ENCODE measurements at regions not wholly inside any gene's neighbourhood (a gene's known extent, or its start where the extent isn't known, plus 50 kb on each side); places are given as distances from the start of the nearest gene placed in this dataset.
A peak's percentile ranks its signal among the peaks of the same experiment; 100 is the strongest.

DNA sequence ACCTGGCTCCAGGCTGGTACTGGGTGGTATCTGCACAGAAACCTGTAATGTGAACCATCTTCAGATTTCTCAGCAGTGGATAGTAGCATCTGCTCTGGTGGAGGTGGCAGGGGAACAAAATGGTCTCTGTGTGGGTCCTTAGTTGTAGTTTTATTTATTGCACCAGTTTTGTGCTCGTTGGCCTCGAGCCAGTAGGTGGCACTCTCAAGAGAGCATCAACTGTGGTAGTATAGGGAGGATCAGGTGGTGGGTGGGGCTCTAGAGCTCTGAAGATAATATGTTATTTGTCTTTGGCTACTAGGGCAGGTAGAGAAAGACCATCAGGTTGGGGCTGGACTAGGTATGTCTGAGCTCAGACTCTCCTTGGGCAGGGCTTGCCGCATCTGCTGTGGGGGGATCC, 254.0 kb upstream of the GPR149 start:
- Mint-ChIP-seq H3K4me1 (peaks cover 13% of the 10 kb centered on the region), H3K27ac (peak overlapping the region; percentile 61; the same call in 1 of the 2 replicates), H3K36me3 (no peaks in the 10 kb centered on the region), H3K4me3 (no peak overlapping the region), H3K27me3 (ENCODE audit: low read depth) (no peaks in the 10 kb centered on the region), H3K9me3 (peaks cover 8% of the 10 kb centered on the region; the same call in 1 of the 2 replicates)
- TF ChIP-seq, protein P1, sequence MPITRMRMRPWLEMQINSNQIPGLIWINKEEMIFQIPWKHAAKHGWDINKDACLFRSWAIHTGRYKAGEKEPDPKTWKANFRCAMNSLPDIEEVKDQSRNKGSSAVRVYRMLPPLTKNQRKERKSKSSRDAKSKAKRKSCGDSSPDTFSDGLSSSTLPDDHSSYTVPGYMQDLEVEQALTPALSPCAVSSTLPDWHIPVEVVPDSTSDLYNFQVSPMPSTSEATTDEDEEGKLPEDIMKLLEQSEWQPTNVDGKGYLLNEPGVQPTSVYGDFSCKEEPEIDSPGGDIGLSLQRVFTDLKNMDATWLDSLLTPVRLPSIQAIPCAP (CRISPR knock-in tag; IDR thresholded peaks at IDR 0.05): no peak
- no peak for TF ChIP-seq IRF2 (CRISPR knock-in tag; IDR thresholded peaks at IDR 0.05; ENCODE audit: borderline replicate concordance, low read depth)
- TF ChIP-seq JAZF1 (CRISPR knock-in tag; IDR thresholded peaks at IDR 0.05): no peak
- TF ChIP-seq ZNF121 (CRISPR knock-in tag; IDR thresholded peaks at IDR 0.05): no peak
- TF ChIP-seq ZNF232 (CRISPR knock-in tag; IDR thresholded peaks at IDR 0.05): no peak
- TF ChIP-seq SP1 (CRISPR knock-in tag; conservative IDR thresholded peaks at IDR 0.05): no peak
- TF ChIP-seq, protein P2, sequence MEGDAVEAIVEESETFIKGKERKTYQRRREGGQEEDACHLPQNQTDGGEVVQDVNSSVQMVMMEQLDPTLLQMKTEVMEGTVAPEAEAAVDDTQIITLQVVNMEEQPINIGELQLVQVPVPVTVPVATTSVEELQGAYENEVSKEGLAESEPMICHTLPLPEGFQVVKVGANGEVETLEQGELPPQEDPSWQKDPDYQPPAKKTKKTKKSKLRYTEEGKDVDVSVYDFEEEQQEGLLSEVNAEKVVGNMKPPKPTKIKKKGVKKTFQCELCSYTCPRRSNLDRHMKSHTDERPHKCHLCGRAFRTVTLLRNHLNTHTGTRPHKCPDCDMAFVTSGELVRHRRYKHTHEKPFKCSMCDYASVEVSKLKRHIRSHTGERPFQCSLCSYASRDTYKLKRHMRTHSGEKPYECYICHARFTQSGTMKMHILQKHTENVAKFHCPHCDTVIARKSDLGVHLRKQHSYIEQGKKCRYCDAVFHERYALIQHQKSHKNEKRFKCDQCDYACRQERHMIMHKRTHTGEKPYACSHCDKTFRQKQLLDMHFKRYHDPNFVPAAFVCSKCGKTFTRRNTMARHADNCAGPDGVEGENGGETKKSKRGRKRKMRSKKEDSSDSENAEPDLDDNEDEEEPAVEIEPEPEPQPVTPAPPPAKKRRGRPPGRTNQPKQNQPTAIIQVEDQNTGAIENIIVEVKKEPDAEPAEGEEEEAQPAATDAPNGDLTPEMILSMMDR (IDR thresholded peaks at IDR 0.05): peak; percentile 17; the same call in 1 of the 2 replicates
- no peak for TF ChIP-seq ZBTB21 (CRISPR knock-in tag; IDR thresholded peaks at IDR 0.05; ENCODE audit: borderline replicate concordance)
- no peak for TF ChIP-seq ESRRA (CRISPR knock-in tag; IDR thresholded peaks at IDR 0.05; ENCODE audit: borderline replicate concordance)
- TF ChIP-seq, protein P3, sequence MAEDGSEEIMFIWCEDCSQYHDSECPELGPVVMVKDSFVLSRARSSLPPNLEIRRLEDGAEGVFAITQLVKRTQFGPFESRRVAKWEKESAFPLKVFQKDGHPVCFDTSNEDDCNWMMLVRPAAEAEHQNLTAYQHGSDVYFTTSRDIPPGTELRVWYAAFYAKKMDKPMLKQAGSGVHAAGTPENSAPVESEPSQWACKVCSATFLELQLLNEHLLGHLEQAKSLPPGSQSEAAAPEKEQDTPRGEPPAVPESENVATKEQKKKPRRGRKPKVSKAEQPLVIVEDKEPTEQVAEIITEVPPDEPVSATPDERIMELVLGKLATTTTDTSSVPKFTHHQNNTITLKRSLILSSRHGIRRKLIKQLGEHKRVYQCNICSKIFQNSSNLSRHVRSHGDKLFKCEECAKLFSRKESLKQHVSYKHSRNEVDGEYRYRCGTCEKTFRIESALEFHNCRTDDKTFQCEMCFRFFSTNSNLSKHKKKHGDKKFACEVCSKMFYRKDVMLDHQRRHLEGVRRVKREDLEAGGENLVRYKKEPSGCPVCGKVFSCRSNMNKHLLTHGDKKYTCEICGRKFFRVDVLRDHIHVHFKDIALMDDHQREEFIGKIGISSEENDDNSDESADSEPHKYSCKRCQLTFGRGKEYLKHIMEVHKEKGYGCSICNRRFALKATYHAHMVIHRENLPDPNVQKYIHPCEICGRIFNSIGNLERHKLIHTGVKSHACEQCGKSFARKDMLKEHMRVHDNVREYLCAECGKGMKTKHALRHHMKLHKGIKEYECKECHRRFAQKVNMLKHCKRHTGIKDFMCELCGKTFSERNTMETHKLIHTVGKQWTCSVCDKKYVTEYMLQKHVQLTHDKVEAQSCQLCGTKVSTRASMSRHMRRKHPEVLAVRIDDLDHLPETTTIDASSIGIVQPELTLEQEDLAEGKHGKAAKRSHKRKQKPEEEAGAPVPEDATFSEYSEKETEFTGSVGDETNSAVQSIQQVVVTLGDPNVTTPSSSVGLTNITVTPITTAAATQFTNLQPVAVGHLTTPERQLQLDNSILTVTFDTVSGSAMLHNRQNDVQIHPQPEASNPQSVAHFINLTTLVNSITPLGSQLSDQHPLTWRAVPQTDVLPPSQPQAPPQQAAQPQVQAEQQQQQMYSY (CRISPR knock-in tag; IDR thresholded peaks at IDR 0.05): 0 out of 2 replicates have a peak, but pooled peaks have one; percentile 18
- TF ChIP-seq ZNF219 (CRISPR knock-in tag; IDR thresholded peaks at IDR 0.05; ENCODE audit: borderline replicate concordance): no peak
- TF ChIP-seq ZNF416 (CRISPR knock-in tag; IDR thresholded peaks at IDR 0.05): no peak
- POLR2A ChIA-PET: no interaction called here
- peak; percentile 68 for DNase-seq (ENCODE audit: low spot score)
- peak; percentile 95 for ATAC-seq
- CTCF ChIA-PET: interaction anchor here (0.6 to 1.1 kb wide), 5 partner anchors 42 to 279 kb away, joined by 3 to 4 read pairs (median 3); no protein-coding TSS in a partner anchor

DNA sequence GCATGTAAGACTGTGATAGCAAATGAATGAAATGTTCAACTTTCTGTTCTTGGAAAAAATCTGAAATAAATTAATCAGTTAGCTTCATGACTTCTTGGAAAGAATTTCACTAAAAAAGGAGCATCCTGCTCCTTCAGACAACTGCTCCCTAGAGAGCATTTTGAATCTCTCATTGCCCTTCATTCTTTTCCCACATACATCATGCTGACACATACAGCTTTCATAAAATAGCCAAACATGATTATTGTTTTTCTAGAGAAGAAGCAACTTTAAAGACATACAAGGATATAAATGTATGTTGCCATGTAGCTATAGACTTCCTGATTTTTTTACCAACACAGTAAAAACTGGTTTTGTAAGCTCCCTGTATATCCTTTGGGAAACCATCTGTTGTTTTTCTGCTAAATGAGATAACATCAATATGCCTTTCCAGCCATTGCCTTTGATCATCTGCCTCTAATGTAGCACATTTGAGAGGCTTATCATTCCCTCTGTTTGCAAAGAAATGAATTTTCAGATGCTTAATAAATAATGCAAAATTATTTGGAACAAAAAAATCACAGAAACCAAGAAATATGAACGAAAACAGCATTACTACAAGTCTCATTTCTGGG, 248.2 kb upstream of the GPR149 start:
- Mint-ChIP-seq H3K27me3 (ENCODE audit: low read depth) (no peaks in the 10 kb centered on the region), H3K36me3 (no peaks in the 10 kb centered on the region), H3K27ac (no peak overlapping the region), H3K4me1 (no peaks in the 10 kb centered on the region), H3K9me3 (0 out of 2 replicates have a peak, but pooled peaks cover 5% of the 10 kb centered on the region), H3K4me3 (no peak overlapping the region)
- ChIA-PET CTCF (no interaction called here), POLR2A (no interaction called here)
- ATAC-seq (no peak), DNase-seq (ENCODE audit: low spot score) (no peak)
- TF ChIP-seq CREM (CRISPR knock-in tag; IDR thresholded peaks at IDR 0.05) (no peak), GRHL2 (CRISPR knock-in tag; IDR thresholded peaks at IDR 0.05; ENCODE audit: insufficient replicate concordance, severe bottlenecking) (no peak), ZNF138 (CRISPR knock-in tag; conservative IDR thresholded peaks at IDR 0.05) (no peak), IRF2 (CRISPR knock-in tag; IDR thresholded peaks at IDR 0.05; ENCODE audit: borderline replicate concordance, low read depth) (no peak), ZNF263 (CRISPR knock-in tag; IDR thresholded peaks at IDR 0.05; ENCODE audit: low read depth) (no peak)
- TF ChIP-seq, protein P4, sequence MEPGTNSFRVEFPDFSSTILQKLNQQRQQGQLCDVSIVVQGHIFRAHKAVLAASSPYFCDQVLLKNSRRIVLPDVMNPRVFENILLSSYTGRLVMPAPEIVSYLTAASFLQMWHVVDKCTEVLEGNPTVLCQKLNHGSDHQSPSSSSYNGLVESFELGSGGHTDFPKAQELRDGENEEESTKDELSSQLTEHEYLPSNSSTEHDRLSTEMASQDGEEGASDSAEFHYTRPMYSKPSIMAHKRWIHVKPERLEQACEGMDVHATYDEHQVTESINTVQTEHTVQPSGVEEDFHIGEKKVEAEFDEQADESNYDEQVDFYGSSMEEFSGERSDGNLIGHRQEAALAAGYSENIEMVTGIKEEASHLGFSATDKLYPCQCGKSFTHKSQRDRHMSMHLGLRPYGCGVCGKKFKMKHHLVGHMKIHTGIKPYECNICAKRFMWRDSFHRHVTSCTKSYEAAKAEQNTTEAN (CRISPR knock-in tag; IDR thresholded peaks at IDR 0.05): no peak
- TF ChIP-seq, protein P5, sequence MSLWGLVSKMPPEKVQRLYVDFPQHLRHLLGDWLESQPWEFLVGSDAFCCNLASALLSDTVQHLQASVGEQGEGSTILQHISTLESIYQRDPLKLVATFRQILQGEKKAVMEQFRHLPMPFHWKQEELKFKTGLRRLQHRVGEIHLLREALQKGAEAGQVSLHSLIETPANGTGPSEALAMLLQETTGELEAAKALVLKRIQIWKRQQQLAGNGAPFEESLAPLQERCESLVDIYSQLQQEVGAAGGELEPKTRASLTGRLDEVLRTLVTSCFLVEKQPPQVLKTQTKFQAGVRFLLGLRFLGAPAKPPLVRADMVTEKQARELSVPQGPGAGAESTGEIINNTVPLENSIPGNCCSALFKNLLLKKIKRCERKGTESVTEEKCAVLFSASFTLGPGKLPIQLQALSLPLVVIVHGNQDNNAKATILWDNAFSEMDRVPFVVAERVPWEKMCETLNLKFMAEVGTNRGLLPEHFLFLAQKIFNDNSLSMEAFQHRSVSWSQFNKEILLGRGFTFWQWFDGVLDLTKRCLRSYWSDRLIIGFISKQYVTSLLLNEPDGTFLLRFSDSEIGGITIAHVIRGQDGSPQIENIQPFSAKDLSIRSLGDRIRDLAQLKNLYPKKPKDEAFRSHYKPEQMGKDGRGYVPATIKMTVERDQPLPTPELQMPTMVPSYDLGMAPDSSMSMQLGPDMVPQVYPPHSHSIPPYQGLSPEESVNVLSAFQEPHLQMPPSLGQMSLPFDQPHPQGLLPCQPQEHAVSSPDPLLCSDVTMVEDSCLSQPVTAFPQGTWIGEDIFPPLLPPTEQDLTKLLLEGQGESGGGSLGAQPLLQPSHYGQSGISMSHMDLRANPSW (CRISPR knock-in tag; conservative IDR thresholded peaks at IDR 0.05; ENCODE audit: low read depth): no peak
- TF ChIP-seq, protein P6, sequence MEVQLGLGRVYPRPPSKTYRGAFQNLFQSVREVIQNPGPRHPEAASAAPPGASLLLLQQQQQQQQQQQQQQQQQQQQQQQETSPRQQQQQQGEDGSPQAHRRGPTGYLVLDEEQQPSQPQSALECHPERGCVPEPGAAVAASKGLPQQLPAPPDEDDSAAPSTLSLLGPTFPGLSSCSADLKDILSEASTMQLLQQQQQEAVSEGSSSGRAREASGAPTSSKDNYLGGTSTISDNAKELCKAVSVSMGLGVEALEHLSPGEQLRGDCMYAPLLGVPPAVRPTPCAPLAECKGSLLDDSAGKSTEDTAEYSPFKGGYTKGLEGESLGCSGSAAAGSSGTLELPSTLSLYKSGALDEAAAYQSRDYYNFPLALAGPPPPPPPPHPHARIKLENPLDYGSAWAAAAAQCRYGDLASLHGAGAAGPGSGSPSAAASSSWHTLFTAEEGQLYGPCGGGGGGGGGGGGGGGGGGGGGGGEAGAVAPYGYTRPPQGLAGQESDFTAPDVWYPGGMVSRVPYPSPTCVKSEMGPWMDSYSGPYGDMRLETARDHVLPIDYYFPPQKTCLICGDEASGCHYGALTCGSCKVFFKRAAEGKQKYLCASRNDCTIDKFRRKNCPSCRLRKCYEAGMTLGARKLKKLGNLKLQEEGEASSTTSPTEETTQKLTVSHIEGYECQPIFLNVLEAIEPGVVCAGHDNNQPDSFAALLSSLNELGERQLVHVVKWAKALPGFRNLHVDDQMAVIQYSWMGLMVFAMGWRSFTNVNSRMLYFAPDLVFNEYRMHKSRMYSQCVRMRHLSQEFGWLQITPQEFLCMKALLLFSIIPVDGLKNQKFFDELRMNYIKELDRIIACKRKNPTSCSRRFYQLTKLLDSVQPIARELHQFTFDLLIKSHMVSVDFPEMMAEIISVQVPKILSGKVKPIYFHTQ (CRISPR knock-in tag; IDR thresholded peaks at IDR 0.05): no peak
- TF ChIP-seq, protein P7, sequence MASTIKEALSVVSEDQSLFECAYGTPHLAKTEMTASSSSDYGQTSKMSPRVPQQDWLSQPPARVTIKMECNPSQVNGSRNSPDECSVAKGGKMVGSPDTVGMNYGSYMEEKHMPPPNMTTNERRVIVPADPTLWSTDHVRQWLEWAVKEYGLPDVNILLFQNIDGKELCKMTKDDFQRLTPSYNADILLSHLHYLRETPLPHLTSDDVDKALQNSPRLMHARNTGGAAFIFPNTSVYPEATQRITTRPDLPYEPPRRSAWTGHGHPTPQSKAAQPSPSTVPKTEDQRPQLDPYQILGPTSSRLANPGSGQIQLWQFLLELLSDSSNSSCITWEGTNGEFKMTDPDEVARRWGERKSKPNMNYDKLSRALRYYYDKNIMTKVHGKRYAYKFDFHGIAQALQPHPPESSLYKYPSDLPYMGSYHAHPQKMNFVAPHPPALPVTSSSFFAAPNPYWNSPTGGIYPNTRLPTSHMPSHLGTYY (CRISPR knock-in tag; IDR thresholded peaks at IDR 0.05): no peak

Data from WTC11 (cell line).